H1 (cell line): ENCODE measurements at regions not wholly inside any gene's neighbourhood (a gene's known extent, or its start where the extent isn't known, plus 50 kb on each side); places are given as distances from the start of the nearest gene placed in this dataset.

Source experiments
- CTCF ChIA-PET: fragments of 300-600 bp; sonication (Branson Sonifier 250); formaldehyde crosslinking; loops from one replicate; lab custom pipeline; 2021; ENCODE audit not compliant: partially characterized antibody; lab: Charles Lee
- POLR2A ChIA-PET: fragments of 300-600 bp; sonication (Branson Sonifier 250); formaldehyde crosslinking; loops from one replicate; lab custom pipeline; 2021; ENCODE audit warnings: inconsistent platforms; ENCODE audit not compliant: partially characterized antibody; lab: Charles Lee
- DNase-seq, 2 experiments: peaks; one replicate each; pipeline versions ENCODE4 v3.0.0 to v3.0.0-alpha.2; 2010 to 2022; ENCODE audit warnings: low spot score in 2 of 2, low read depth in 1 of 2, mixed read lengths in 1 of 2
- FAIRE-seq: peaks from 2 replicates; lab custom pipeline; 2011; peaks lifted over from hg19 to GRCh38; lab: Jason Lieb, UNC
- H2AFZ ChIP-seq: 2 replicates; pipeline ENCODE4 v1.8.1; 2012; ENCODE audit warnings: low read length, inconsistent platforms
- H2AK5ac ChIP-seq: 2 replicates; pipeline ENCODE4 v1.6.1; 2013; ENCODE audit warnings: low read depth, low read length
- H2BK120ac ChIP-seq: replicated peaks from 2 replicates; pipeline ENCODE3; 2013; ENCODE audit warnings: low read depth, low read length, inconsistent platforms
- H2BK12ac ChIP-seq: 2 replicates; pipeline ENCODE4 v1.6.1; 2013; ENCODE audit warnings: low read depth, low read length
- H2BK15ac ChIP-seq: 2 replicates; pipeline ENCODE4 v1.6.1; 2013; ENCODE audit warnings: low read length
- H2BK20ac ChIP-seq: 2 replicates; pipeline ENCODE4 v1.6.1; 2013; ENCODE audit warnings: low read length
- H2BK5ac ChIP-seq: 2 replicates; pipeline ENCODE4 v1.6.1; 2013; ENCODE audit warnings: low read depth, low read length
- H3K14ac ChIP-seq: 2 replicates; pipeline ENCODE4 v1.6.1; 2013; ENCODE audit warnings: inconsistent platforms; ENCODE audit not compliant: insufficient read length
- H3K18ac ChIP-seq: 2 replicates; pipeline ENCODE4 v1.6.1; 2013; ENCODE audit warnings: low read length; ENCODE audit errors: extremely low read depth
- H3K23ac ChIP-seq: 2 replicates; pipeline ENCODE4 v1.6.1; 2013; ENCODE audit warnings: inconsistent platforms; ENCODE audit not compliant: insufficient read length
- H3K23me2 ChIP-seq: 2 replicates; pipeline ENCODE4 v1.6.1; 2013; ENCODE audit warnings: low read depth, low read length
- H3K27ac ChIP-seq: 2 replicates; pipeline ENCODE4 v1.6.1; 2011; ENCODE audit warnings: low read depth, low read length, inconsistent platforms
- H3K27me3 ChIP-seq, 4 experiments: replicated peaks in 1 of 4; 1 replicate in 1 of 4; 2 replicates in 3 of 4; pipeline versions ENCODE4 v1.6.1 to v1.8.1; 2011 to 2013; ENCODE audit warnings: low read length in 3 of 4, mild to moderate bottlenecking in 3 of 4, inconsistent platforms in 2 of 4, mixed read lengths in 2 of 4, moderate library complexity in 1 of 4; ENCODE audit not compliant: control insufficient read depth in 3 of 4, insufficient read depth in 3 of 4; ENCODE audit errors: extremely low read depth in 1 of 4
- H3K36me3 ChIP-seq, 4 experiments: 2 replicates each; pipeline versions ENCODE4 v1.6.1 to v1.8.1; 2011 to 2013; ENCODE audit warnings: mild to moderate bottlenecking in 4 of 4, low read length in 3 of 4, moderate library complexity in 2 of 4, control low read depth in 1 of 4, inconsistent platforms in 1 of 4; ENCODE audit not compliant: insufficient read depth in 4 of 4, control insufficient read depth in 2 of 4
- H3K4ac ChIP-seq: replicated peaks from 2 replicates; pipeline ENCODE3; 2013; ENCODE audit warnings: low read length, low read depth, mixed read lengths, inconsistent platforms; ENCODE audit not compliant: insufficient read length
- H3K4me1 ChIP-seq, 4 experiments: replicated peaks in 1 of 4; 1 replicate in 1 of 4; 2 replicates in 3 of 4; pipeline versions ENCODE4 v1.6.1 to v1.8.1; 2011 to 2013; ENCODE audit warnings: low read length in 3 of 4, inconsistent platforms in 2 of 4, mixed read lengths in 1 of 4; ENCODE audit not compliant: insufficient read depth in 4 of 4, control insufficient read depth in 3 of 4
- H3K4me2 ChIP-seq, 2 experiments: 2 replicates each; pipeline versions ENCODE4 v1.6.1 to v1.8.1; 2011 to 2013; ENCODE audit warnings: low read depth in 2 of 2, low read length in 2 of 2, control low read depth in 1 of 2, inconsistent platforms in 1 of 2, mild to moderate bottlenecking in 1 of 2; ENCODE audit not compliant: insufficient read depth in 1 of 2
- H3K4me3 ChIP-seq, 4 experiments: fragments of 200-600, 300-600 bp in 1 of 4; sonication (generic), shearing (Covaris generic), sonication (Bioruptor Twin) in 1 of 4; 2 replicates each; pipeline versions ENCODE4 v1.5.1 to v1.8.1; 2011 to 2016; ENCODE audit warnings: low read length in 4 of 4, low read depth in 3 of 4, control low read depth in 2 of 4, inconsistent platforms in 2 of 4, mild to moderate bottlenecking in 2 of 4, mixed read lengths in 1 of 4, moderate library complexity in 1 of 4; ENCODE audit not compliant: insufficient read depth in 2 of 4; ENCODE audit errors: extremely low read depth in 1 of 4
- H3K56ac ChIP-seq: replicated peaks from 2 replicates; pipeline ENCODE3; 2013; ENCODE audit warnings: low read depth, mild to moderate bottlenecking, mixed read lengths, low read length, inconsistent platforms; ENCODE audit not compliant: insufficient read length
- H3K79me1 ChIP-seq: 2 replicates; pipeline ENCODE4 v1.6.1; 2013; ENCODE audit warnings: low read depth, low read length, control low read depth
- H3K79me2 ChIP-seq, 2 experiments: 2 replicates each; pipeline versions ENCODE4 v1.6.1 to v1.8.1; 2012 to 2013; ENCODE audit warnings: low read length in 2 of 2, mild to moderate bottlenecking in 2 of 2, inconsistent platforms in 1 of 2; ENCODE audit not compliant: insufficient read depth in 2 of 2, control insufficient read depth in 1 of 2
- H3K9ac ChIP-seq, 4 experiments: replicated peaks in 1 of 4; 1 replicate in 1 of 4; 2 replicates in 3 of 4; pipeline versions ENCODE4 v1.6.1 to v1.8.1; 2011 to 2013; ENCODE audit warnings: low read depth in 3 of 4, low read length in 3 of 4, control low read depth in 2 of 4, mild to moderate bottlenecking in 2 of 4, moderate library complexity in 2 of 4, inconsistent platforms in 1 of 4; ENCODE audit errors: extremely low read depth in 1 of 4
- H3K9me3 ChIP-seq, 2 experiments: 2 replicates each; pipeline versions ENCODE4 v1.6.1 to v1.8.1; 2012 to 2013; ENCODE audit warnings: mild to moderate bottlenecking in 2 of 2, moderate library complexity in 2 of 2, control low read depth in 1 of 2, inconsistent platforms in 1 of 2, low read depth in 1 of 2, low read length in 1 of 2, mixed read lengths in 1 of 2; ENCODE audit not compliant: insufficient read depth in 2 of 2
- H4K20me1 ChIP-seq, 2 experiments: replicated peaks in 1 of 2; 2 replicates each; pipeline versions ENCODE3 to v1.8.1; 2011 to 2013; ENCODE audit warnings: inconsistent platforms in 2 of 2, low read length in 2 of 2, mild to moderate bottlenecking in 1 of 2; ENCODE audit not compliant: insufficient read depth in 2 of 2, control insufficient read depth in 1 of 2
- H4K5ac ChIP-seq: 2 replicates; pipeline ENCODE4 v1.6.1; 2013; ENCODE audit warnings: low read length, low read depth, mixed read lengths, inconsistent platforms; ENCODE audit not compliant: insufficient read length
- H4K8ac ChIP-seq: 2 replicates; pipeline ENCODE4 v1.8.0; 2013; ENCODE audit warnings: mild to moderate bottlenecking, moderate library complexity, low read length, inconsistent platforms; ENCODE audit not compliant: insufficient read depth; ENCODE audit errors: extremely low read depth
- H4K91ac ChIP-seq: replicated peaks from 2 replicates; pipeline ENCODE3; 2013; ENCODE audit warnings: low read length, mixed read lengths, inconsistent platforms; ENCODE audit not compliant: insufficient read length
- CBX8 ChIP-seq: fragments of 300-800, 300-1000 bp; sonication (generic); IDR thresholded peaks from 2 replicates; pipeline ENCODE4 v1.7.1; 2016; ENCODE audit warnings: low read depth, low read length, borderline replicate concordance
- CHD2 ChIP-seq: IDR thresholded peaks from 2 replicates; pipeline ENCODE4 v1.6.1; 2012; ENCODE audit warnings: low read length, improper control_type of control experiment
- CREB1 ChIP-seq: IDR thresholded peaks from 2 replicates; pipeline ENCODE4 v1.6.1; 2012; ENCODE audit warnings: inconsistent platforms
- HDAC6 ChIP-seq: IDR thresholded peaks from one replicate; pipeline ENCODE4 v1.7.1; 2012; ENCODE audit warnings: low read depth, mild to moderate bottlenecking, inconsistent platforms, low read length, moderate library complexity
- NANOG ChIP-seq: IDR thresholded peaks from 2 replicates; pipeline ENCODE4 v1.6.1; 2011; ENCODE audit warnings: low read length, low read depth, mild to moderate bottlenecking, inconsistent platforms; ENCODE audit not compliant: insufficient read depth, poor library complexity, severe bottlenecking
- POLR2AphosphoS5 ChIP-seq: IDR thresholded peaks from 2 replicates; pipeline ENCODE4 v1.6.1; 2011; ENCODE audit warnings: low read depth, low read length
- POU5F1 ChIP-seq: IDR thresholded peaks from 2 replicates; pipeline ENCODE4 v1.6.1; 2011; ENCODE audit warnings: low read depth, mild to moderate bottlenecking, low read length, moderate library complexity
- RFX5 ChIP-seq: IDR thresholded peaks from 2 replicates; pipeline ENCODE4 v1.6.1; 2011; ENCODE audit warnings: low read depth, low read length, improper control_type of control experiment, borderline replicate concordance
- RXRA ChIP-seq: IDR thresholded peaks from 2 replicates; pipeline ENCODE4 v1.6.1; 2011; ENCODE audit warnings: low read depth, mild to moderate bottlenecking, low read length, moderate library complexity; ENCODE audit not compliant: insufficient read depth
- TEAD4 ChIP-seq: IDR thresholded peaks from 2 replicates; pipeline ENCODE4 v1.6.1; 2012; ENCODE audit warnings: low read depth, low read length, inconsistent platforms, mixed read lengths
- WGBS, 2 experiments: shearing (Covaris generic) in 1 of 2; methylation state at CpG; one replicate each; pipeline versions ENCODE4 v1.1.6 to v1.1.7; 2013 to 2015; ENCODE audit warnings: low lambda C conversion rate in 2 of 2, mixed read lengths in 2 of 2, inconsistent platforms in 1 of 2, low coverage in 1 of 2, missing lambda C conversion rate in 1 of 2; ENCODE audit not compliant: insufficient replicate concordance in 2 of 2, insufficient coverage in 1 of 2, insufficient read length in 1 of 2; ENCODE audit errors: extremely low coverage in 1 of 2, missing lambda C conversion rate in 1 of 2; 5-methylcytosine and 5-hydroxymethylcytosine counted together
- TF ChIP-seq, protein P1 (sequence below): IDR thresholded peaks from 2 replicates; pipeline ENCODE4 v1.6.1; 2012; ENCODE audit warnings: low read length, inconsistent platforms

DNA sequence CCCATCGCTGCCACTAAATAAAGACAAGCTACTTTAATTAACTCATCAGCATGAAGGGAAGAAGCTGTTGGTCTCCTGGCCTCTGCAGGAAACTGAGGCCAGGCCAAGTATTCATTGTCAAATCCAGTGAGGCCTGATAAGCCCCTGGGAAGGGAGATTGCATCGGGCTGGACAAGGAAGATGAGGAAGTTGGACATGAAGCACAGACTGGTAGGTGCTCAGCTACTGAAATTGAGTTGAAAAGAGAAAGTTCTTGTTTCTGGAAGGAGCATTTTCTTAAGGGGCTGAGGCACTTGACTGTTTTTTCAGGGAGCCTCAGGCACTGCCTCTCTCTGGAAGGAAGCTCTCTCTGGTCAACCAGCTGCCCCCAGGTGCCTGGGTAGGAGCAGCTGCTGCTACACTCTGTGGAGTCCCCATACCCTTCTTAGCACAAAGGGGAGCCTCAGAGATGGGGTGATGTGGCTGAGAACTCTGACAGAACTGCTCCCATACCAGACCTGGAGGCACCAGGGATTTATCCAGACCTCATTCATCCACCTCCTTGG, 90.3 kb upstream of the IKZF1 start:
- WGBS, 2 experiments: 96% methylated on average over 2 of the region's 2 CpGs; no CpG with 5 or more reads in 1 of the 2 experiments

More for the DNA sequence above, 90.3 kb upstream of the IKZF1 start:
- Histone ChIP-seq H3K27ac (no peak overlapping the region), H3K18ac (no peak overlapping the region), H2BK12ac (no peak overlapping the region), H3K79me2 (no peaks in the 10 kb centered on the region), H3K9ac (no peak overlapping the region), H3K4me3 (no peak overlapping the region), H3K4ac (no peak overlapping the region), H2BK120ac (no peak overlapping the region), H3K23ac (no peak overlapping the region), H3K4me1 (no peaks in the 10 kb centered on the region), H3K14ac (no peak overlapping the region), H2BK20ac (no peak overlapping the region), H3K79me1 (no peaks in the 10 kb centered on the region), H2BK5ac (no peak overlapping the region), H4K5ac (no peak overlapping the region), H4K8ac (no peak overlapping the region), H3K9me3 (no peaks in the 10 kb centered on the region), H3K56ac (no peak overlapping the region), H4K20me1 (no peaks in the 10 kb centered on the region), H3K23me2 (no peaks in the 10 kb centered on the region), H3K27me3 (no peaks in the 10 kb centered on the region), H3K36me3 (no peaks in the 10 kb centered on the region), H4K91ac (no peak overlapping the region), H2AFZ (no peak overlapping the region), H2AK5ac (no peak overlapping the region), H3K4me2 (no peak overlapping the region), H2BK15ac (no peak overlapping the region)
- DNase-seq (no peak), FAIRE-seq (no peak)
- ChIA-PET CTCF (interaction anchor here (0.6 to 2.2 kb wide), 7 partner anchors 9 to 204 kb away, joined by 3 to 8 read pairs (median 3); no protein-coding TSS in a partner anchor), POLR2A (no interaction called here)
- TF ChIP-seq CREB1 (no peak), HDAC6 (no peak), NANOG (no peak), TEAD4 (no peak), RXRA (no peak), POU5F1 (no peak), POLR2AphosphoS5 (no peak), RFX5 (no peak), CBX8 (no peak), CHD2 (no peak)
- TF ChIP-seq, protein P1, sequence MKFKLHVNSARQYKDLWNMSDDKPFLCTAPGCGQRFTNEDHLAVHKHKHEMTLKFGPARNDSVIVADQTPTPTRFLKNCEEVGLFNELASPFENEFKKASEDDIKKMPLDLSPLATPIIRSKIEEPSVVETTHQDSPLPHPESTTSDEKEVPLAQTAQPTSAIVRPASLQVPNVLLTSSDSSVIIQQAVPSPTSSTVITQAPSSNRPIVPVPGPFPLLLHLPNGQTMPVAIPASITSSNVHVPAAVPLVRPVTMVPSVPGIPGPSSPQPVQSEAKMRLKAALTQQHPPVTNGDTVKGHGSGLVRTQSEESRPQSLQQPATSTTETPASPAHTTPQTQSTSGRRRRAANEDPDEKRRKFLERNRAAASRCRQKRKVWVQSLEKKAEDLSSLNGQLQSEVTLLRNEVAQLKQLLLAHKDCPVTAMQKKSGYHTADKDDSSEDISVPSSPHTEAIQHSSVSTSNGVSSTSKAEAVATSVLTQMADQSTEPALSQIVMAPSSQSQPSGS: no peak
